Testis (tissue), 2 donors: ENCODE measurements at regions not wholly inside any gene's neighbourhood (a gene's known extent, or its start where the extent isn't known, plus 50 kb on each side); places are given as distances from the start of the nearest gene placed in this dataset.

Experiments used
- POLR2A ChIP-seq: fragments of 450-650 bp; IDR thresholded peaks from one replicate; pipeline ENCODE4 v1.6.1; 2017; ENCODE audit warnings: antibody characterized with exemption, mild to moderate bottlenecking, moderate library complexity
- TF ChIP-seq, protein P1 (sequence below), 3 experiments: fragments of 450-650 bp in 2 of 3; fragments of 200-600 bp in 1 of 3; sonication (generic) in 1 of 3; IDR thresholded peaks; one replicate each; pipeline ENCODE4 v1.5.1; 2016 to 2019; ENCODE audit warnings: antibody characterized with exemption in 3 of 3, mild to moderate bottlenecking in 2 of 3, moderate library complexity in 1 of 3

DNA sequence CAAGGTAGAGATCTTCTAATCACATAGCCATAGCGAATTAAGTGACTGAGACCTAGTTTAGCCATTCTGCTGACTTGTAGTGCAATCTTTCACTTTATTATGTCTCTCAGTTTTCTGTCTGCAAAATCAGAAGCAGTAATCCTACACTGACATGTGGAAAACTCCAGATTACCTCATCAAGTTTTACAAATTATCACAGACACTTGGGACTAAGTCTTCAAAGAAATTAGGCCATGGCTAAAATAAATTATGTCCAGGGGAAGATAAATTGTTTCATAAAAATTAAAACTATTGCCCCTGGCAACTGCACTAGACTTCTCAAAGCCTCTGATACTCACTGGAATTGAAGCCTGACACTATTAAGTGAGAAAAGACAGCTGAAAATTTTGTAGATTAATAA is 129.9 kb upstream of the RGMB start:
- TF ChIP-seq, protein P1, sequence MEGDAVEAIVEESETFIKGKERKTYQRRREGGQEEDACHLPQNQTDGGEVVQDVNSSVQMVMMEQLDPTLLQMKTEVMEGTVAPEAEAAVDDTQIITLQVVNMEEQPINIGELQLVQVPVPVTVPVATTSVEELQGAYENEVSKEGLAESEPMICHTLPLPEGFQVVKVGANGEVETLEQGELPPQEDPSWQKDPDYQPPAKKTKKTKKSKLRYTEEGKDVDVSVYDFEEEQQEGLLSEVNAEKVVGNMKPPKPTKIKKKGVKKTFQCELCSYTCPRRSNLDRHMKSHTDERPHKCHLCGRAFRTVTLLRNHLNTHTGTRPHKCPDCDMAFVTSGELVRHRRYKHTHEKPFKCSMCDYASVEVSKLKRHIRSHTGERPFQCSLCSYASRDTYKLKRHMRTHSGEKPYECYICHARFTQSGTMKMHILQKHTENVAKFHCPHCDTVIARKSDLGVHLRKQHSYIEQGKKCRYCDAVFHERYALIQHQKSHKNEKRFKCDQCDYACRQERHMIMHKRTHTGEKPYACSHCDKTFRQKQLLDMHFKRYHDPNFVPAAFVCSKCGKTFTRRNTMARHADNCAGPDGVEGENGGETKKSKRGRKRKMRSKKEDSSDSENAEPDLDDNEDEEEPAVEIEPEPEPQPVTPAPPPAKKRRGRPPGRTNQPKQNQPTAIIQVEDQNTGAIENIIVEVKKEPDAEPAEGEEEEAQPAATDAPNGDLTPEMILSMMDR (IDR thresholded peaks at IDR 0.05) = no peak
- no peak for TF ChIP-seq POLR2A
